ENCODE measurements at regions not wholly inside any gene's neighbourhood (a gene's known extent, or its start where the extent isn't known, plus 50 kb on each side); places are given as distances from the start of the nearest gene placed in this dataset.

GRCh38 chr6:106830930-106831329 lies 143.6 kb downstream of the CD24 start (continued):
- TF ChIP-seq CLOCK (CRISPR knock-in tag; IDR thresholded peaks at IDR 0.05; ENCODE audit: borderline replicate concordance) (no peak), KLF1 (tag; IDR thresholded peaks at IDR 0.05) (no peak), ZNF239 (CRISPR knock-in tag; IDR thresholded peaks at IDR 0.05) (peak; percentile 76), ZBTB9 (CRISPR knock-in tag; IDR thresholded peaks at IDR 0.05) (0 out of 2 replicates have a peak, but pooled peaks have one; percentile 17), TBP (optimal IDR thresholded peaks at IDR 0.05; ENCODE audit: low read depth, low read length) (no peak), UBTF (IDR thresholded peaks at IDR 0.05; ENCODE audit: borderline replicate concordance in 1 of 2, low read depth in 2 of 2, low read length in 2 of 2) (no peak), ZNF511 (CRISPR knock-in tag; IDR thresholded peaks at IDR 0.05) (no peak), SRSF1 (IDR thresholded peaks at IDR 0.05; ENCODE audit: low read depth, low read length) (no peak), CREBBP (IDR thresholded peaks at IDR 0.05; ENCODE audit: low read depth, low read length) (no peak), ZNF431 (CRISPR knock-in tag; IDR thresholded peaks at IDR 0.05) (no peak)
- TF ChIP-seq, protein P1, sequence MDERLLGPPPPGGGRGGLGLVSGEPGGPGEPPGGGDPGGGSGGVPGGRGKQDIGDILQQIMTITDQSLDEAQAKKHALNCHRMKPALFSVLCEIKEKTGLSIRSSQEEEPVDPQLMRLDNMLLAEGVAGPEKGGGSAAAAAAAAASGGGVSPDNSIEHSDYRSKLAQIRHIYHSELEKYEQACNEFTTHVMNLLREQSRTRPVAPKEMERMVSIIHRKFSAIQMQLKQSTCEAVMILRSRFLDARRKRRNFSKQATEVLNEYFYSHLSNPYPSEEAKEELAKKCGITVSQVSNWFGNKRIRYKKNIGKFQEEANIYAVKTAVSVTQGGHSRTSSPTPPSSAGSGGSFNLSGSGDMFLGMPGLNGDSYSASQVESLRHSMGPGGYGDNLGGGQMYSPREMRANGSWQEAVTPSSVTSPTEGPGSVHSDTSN (CRISPR knock-in tag; IDR thresholded peaks at IDR 0.05; ENCODE audit: low read depth) = no peak
- TF ChIP-seq, protein P1 (tag; conservative IDR thresholded peaks at IDR 0.05; ENCODE audit: low read depth) = 0 out of 2 replicates have a peak, but pooled peaks have one; percentile 18
- TF ChIP-seq, protein P2, sequence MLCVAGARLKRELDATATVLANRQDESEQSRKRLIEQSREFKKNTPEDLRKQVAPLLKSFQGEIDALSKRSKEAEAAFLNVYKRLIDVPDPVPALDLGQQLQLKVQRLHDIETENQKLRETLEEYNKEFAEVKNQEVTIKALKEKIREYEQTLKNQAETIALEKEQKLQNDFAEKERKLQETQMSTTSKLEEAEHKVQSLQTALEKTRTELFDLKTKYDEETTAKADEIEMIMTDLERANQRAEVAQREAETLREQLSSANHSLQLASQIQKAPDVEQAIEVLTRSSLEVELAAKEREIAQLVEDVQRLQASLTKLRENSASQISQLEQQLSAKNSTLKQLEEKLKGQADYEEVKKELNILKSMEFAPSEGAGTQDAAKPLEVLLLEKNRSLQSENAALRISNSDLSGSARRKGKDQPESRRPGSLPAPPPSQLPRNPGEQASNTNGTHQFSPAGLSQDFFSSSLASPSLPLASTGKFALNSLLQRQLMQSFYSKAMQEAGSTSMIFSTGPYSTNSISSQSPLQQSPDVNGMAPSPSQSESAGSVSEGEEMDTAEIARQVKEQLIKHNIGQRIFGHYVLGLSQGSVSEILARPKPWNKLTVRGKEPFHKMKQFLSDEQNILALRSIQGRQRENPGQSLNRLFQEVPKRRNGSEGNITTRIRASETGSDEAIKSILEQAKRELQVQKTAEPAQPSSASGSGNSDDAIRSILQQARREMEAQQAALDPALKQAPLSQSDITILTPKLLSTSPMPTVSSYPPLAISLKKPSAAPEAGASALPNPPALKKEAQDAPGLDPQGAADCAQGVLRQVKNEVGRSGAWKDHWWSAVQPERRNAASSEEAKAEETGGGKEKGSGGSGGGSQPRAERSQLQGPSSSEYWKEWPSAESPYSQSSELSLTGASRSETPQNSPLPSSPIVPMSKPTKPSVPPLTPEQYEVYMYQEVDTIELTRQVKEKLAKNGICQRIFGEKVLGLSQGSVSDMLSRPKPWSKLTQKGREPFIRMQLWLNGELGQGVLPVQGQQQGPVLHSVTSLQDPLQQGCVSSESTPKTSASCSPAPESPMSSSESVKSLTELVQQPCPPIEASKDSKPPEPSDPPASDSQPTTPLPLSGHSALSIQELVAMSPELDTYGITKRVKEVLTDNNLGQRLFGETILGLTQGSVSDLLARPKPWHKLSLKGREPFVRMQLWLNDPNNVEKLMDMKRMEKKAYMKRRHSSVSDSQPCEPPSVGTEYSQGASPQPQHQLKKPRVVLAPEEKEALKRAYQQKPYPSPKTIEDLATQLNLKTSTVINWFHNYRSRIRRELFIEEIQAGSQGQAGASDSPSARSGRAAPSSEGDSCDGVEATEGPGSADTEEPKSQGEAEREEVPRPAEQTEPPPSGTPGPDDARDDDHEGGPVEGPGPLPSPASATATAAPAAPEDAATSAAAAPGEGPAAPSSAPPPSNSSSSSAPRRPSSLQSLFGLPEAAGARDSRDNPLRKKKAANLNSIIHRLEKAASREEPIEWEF (CRISPR knock-in tag; IDR thresholded peaks at IDR 0.05) = no peak

Measured in K562 (cell line).